ENCODE measurements at regions not wholly inside any gene's neighbourhood (a gene's known extent, or its start where the extent isn't known, plus 50 kb on each side); places are given as distances from the start of the nearest gene placed in this dataset.

DNA sequence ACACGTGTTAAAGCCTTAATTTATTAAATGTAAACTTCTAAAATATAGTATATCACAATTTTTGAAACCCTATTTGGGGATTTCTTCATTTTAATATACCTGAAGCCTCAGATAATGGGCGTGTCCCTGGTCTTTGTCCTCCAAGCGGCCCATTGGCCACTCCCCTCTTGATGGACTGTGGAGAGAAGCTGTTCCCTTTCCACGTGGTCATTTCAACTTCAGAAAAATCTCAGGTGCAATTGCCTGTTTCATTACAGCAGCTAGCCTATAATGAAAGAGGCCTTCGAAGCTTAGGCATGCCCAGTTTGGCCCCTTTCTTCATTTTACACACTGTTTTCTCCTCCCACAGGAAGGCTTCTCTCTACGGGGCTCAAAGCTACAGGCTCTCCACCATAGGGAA is 131.4 kb upstream of the ARHGAP5 start:
- no peak for ATAC-seq
- no peak for TF ChIP-seq POU6F1 (CRISPR knock-in tag; IDR thresholded peaks at IDR 0.05; ENCODE audit: borderline replicate concordance, low read depth)
- TF ChIP-seq ISL1 (CRISPR knock-in tag; IDR thresholded peaks at IDR 0.05), result no peak
- TF ChIP-seq ZNF565 (CRISPR knock-in tag; conservative IDR thresholded peaks at IDR 0.05; ENCODE audit: low read depth), result no peak
- no peak for TF ChIP-seq CSDC2 (CRISPR knock-in tag; IDR thresholded peaks at IDR 0.05)
- no peak for TF ChIP-seq ZFP30 (CRISPR knock-in tag; IDR thresholded peaks at IDR 0.05)
- no peak for TF ChIP-seq BACH2 (CRISPR knock-in tag; IDR thresholded peaks at IDR 0.05; ENCODE audit: borderline replicate concordance)
- TF ChIP-seq GLIS3 (CRISPR knock-in tag; IDR thresholded peaks at IDR 0.05), result no peak
- TF ChIP-seq, protein P1, sequence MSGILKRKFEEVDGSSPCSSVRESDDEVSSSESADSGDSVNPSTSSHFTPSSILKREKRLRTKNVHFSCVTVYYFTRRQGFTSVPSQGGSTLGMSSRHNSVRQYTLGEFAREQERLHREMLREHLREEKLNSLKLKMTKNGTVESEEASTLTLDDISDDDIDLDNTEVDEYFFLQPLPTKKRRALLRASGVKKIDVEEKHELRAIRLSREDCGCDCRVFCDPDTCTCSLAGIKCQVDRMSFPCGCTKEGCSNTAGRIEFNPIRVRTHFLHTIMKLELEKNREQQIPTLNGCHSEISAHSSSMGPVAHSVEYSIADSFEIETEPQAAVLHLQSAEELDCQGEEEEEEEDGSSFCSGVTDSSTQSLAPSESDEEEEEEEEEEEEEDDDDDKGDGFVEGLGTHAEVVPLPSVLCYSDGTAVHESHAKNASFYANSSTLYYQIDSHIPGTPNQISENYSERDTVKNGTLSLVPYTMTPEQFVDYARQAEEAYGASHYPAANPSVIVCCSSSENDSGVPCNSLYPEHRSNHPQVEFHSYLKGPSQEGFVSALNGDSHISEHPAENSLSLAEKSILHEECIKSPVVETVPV (CRISPR knock-in tag; IDR thresholded peaks at IDR 0.05), result no peak
- TF ChIP-seq, protein P2, sequence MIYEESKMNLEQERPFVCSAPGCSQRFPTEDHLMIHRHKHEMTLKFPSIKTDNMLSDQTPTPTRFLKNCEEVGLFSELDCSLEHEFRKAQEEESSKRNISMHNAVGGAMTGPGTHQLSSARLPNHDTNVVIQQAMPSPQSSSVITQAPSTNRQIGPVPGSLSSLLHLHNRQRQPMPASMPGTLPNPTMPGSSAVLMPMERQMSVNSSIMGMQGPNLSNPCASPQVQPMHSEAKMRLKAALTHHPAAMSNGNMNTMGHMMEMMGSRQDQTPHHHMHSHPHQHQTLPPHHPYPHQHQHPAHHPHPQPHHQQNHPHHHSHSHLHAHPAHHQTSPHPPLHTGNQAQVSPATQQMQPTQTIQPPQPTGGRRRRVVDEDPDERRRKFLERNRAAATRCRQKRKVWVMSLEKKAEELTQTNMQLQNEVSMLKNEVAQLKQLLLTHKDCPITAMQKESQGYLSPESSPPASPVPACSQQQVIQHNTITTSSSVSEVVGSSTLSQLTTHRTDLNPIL (CRISPR knock-in tag; IDR thresholded peaks at IDR 0.05; ENCODE audit: low read depth), result no peak
- no peak for TF ChIP-seq PPARA (CRISPR knock-in tag; IDR thresholded peaks at IDR 0.05; ENCODE audit: borderline replicate concordance)
- TF ChIP-seq, protein P3, sequence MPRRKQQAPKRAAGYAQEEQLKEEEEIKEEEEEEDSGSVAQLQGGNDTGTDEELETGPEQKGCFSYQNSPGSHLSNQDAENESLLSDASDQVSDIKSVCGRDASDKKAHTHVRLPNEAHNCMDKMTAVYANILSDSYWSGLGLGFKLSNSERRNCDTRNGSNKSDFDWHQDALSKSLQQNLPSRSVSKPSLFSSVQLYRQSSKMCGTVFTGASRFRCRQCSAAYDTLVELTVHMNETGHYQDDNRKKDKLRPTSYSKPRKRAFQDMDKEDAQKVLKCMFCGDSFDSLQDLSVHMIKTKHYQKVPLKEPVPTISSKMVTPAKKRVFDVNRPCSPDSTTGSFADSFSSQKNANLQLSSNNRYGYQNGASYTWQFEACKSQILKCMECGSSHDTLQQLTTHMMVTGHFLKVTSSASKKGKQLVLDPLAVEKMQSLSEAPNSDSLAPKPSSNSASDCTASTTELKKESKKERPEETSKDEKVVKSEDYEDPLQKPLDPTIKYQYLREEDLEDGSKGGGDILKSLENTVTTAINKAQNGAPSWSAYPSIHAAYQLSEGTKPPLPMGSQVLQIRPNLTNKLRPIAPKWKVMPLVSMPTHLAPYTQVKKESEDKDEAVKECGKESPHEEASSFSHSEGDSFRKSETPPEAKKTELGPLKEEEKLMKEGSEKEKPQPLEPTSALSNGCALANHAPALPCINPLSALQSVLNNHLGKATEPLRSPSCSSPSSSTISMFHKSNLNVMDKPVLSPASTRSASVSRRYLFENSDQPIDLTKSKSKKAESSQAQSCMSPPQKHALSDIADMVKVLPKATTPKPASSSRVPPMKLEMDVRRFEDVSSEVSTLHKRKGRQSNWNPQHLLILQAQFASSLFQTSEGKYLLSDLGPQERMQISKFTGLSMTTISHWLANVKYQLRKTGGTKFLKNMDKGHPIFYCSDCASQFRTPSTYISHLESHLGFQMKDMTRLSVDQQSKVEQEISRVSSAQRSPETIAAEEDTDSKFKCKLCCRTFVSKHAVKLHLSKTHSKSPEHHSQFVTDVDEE (CRISPR knock-in tag; IDR thresholded peaks at IDR 0.05), result no peak
- no peak for TF ChIP-seq TCF4 (CRISPR knock-in tag; IDR thresholded peaks at IDR 0.05; ENCODE audit: borderline replicate concordance)
- no peak for TF ChIP-seq ZC3H10 (CRISPR knock-in tag; IDR thresholded peaks at IDR 0.05)
- TF ChIP-seq ESRRG (CRISPR knock-in tag; IDR thresholded peaks at IDR 0.05), result no peak
- no peak for TF ChIP-seq SNAI2 (CRISPR knock-in tag; IDR thresholded peaks at IDR 0.05)
- no peak for TF ChIP-seq ZNF8 (CRISPR knock-in tag; IDR thresholded peaks at IDR 0.05)
- no peak for TF ChIP-seq OSR1 (CRISPR knock-in tag; IDR thresholded peaks at IDR 0.05)
- TF ChIP-seq ARNTL (CRISPR knock-in tag; IDR thresholded peaks at IDR 0.05; ENCODE audit: borderline replicate concordance, low read depth), result no peak
- TF ChIP-seq TOX (CRISPR knock-in tag; IDR thresholded peaks at IDR 0.05; ENCODE audit: borderline replicate concordance), result no peak

- ATAC-seq, result no peak
- TF ChIP-seq, protein P2 (CRISPR knock-in tag; IDR thresholded peaks at IDR 0.05; ENCODE audit: low read depth), result no peak
- no peak for TF ChIP-seq POU6F1 (CRISPR knock-in tag; IDR thresholded peaks at IDR 0.05; ENCODE audit: borderline replicate concordance, low read depth)
- no peak for TF ChIP-seq ZNF70 (CRISPR knock-in tag; IDR thresholded peaks at IDR 0.05)
- TF ChIP-seq TOX (CRISPR knock-in tag; IDR thresholded peaks at IDR 0.05; ENCODE audit: borderline replicate concordance), result no peak
Observed at GRCh38 chr14:31947076-31947475, 130.0 kb upstream of the ARHGAP5 start.
